Tibial nerve (tissue), 4 donors: ENCODE measurements at regions not wholly inside any gene's neighbourhood (a gene's known extent, or its start where the extent isn't known, plus 50 kb on each side); places are given as distances from the start of the nearest gene placed in this dataset.
"Not testable (repeated sequence)": the region's sequence is repeated elsewhere in the genome, so short reads cannot be mapped to it uniquely, and the experiment has no call there.

ENCODE experiments used
- EP300 ChIP-seq, 2 donors: sonication (generic); formaldehyde crosslinking; IDR thresholded peaks; one replicate each; pipeline ENCODE4 v1.6.1; 2017; ENCODE audit warnings: antibody characterized with exemption in 2 of 2, mild to moderate bottlenecking in 1 of 2
- TF ChIP-seq, protein P1 (sequence below), 5 experiments: fragments of 200-600 bp in 3 of 5; fragments of 450-650 bp in 2 of 5; sonication (generic) in 3 of 5; IDR thresholded peaks; one replicate each; pipeline ENCODE4 v1.5.1; 2016 to 2019; ENCODE audit warnings: antibody characterized with exemption in 5 of 5, mild to moderate bottlenecking in 3 of 5, moderate library complexity in 2 of 5

DNA sequence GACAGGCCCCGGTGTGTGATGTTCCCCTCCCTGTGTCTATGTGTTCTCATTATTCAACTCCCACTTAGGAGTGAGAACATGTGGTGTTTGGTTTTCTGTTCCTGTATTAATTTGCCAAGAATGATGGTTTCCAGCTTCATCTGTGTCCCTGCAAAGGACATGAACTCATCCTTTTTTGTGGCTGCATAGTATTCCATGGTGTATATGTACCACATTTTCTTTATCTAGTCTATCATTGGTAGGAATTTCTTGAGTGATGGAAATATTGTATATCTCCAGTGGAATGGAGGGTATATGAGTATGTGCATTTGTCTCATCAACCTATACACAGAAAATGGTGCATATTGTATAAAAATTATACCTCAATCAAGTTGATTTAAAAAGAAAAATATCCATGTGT is 159.3 kb downstream of the REEP3 start:
- TF ChIP-seq, protein P1, sequence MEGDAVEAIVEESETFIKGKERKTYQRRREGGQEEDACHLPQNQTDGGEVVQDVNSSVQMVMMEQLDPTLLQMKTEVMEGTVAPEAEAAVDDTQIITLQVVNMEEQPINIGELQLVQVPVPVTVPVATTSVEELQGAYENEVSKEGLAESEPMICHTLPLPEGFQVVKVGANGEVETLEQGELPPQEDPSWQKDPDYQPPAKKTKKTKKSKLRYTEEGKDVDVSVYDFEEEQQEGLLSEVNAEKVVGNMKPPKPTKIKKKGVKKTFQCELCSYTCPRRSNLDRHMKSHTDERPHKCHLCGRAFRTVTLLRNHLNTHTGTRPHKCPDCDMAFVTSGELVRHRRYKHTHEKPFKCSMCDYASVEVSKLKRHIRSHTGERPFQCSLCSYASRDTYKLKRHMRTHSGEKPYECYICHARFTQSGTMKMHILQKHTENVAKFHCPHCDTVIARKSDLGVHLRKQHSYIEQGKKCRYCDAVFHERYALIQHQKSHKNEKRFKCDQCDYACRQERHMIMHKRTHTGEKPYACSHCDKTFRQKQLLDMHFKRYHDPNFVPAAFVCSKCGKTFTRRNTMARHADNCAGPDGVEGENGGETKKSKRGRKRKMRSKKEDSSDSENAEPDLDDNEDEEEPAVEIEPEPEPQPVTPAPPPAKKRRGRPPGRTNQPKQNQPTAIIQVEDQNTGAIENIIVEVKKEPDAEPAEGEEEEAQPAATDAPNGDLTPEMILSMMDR (IDR thresholded peaks at IDR 0.05), result not testable (repeated sequence)
- TF ChIP-seq EP300 (IDR thresholded peaks at IDR 0.05), result not testable (repeated sequence)
